ENCODE measurements at regions not wholly inside any gene's neighbourhood (a gene's known extent, or its start where the extent isn't known, plus 50 kb on each side); places are given as distances from the start of the nearest gene placed in this dataset.

DNA sequence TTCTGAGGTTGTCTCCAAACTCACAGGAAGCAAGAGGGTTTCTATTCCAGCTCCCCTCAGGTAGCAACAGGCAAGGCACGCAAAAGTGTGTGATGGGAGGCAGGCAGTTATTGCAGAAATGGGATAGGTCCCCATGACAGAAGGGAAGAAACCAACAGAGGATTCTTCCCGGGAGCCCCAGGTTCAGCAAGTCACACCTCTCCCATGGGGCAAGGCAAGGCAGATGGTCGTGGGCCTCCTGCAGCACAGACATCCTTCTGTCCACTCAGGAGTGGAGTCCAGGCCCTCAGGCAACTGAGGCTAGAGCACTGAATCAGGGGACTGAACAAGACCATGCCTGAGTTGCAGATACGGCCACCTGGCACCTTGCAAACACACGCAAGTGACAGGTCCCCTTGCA lies 424.9 kb upstream of the IRX4 start:
- DNase-seq (ENCODE audit: insufficient read length, low spot score), result no peak
- no peak for FAIRE-seq

DNA sequence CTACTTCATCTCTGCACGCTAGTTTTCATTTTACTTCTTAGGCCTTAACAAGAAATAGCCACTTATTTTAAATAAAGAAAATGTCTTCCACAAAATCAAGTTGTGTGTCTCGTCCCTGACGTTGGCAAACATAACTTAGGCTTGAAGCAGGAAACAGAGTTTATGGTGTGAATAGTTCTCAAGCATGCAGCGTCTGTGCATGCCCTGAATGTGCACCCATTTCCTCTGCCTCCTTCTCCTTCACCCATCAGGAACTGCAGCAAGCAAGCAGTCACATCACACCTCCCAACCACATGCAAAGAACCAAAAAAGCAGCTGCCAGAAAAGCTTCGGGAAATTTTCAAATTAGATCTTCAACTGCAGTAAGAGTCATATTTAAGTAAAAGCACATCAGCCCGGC lies 424.0 kb upstream of the IRX4 start:
- DNase-seq (ENCODE audit: insufficient read length, low spot score) (no peak), FAIRE-seq (no peak)
- TF ChIP-seq POLR2A (IDR thresholded peaks at IDR 0.05; ENCODE audit: low read depth, low read length), result no peak

More for the DNA sequence above, 424.9 kb upstream of the IRX4 start:
- no peak for TF ChIP-seq POLR2A (IDR thresholded peaks at IDR 0.05; ENCODE audit: low read depth, low read length)

- FAIRE-seq, result no peak
- TF ChIP-seq POLR2A (IDR thresholded peaks at IDR 0.05; ENCODE audit: low read depth, low read length), result no peak
- no peak for DNase-seq (ENCODE audit: insufficient read length, low spot score)
These were observed 420.8 kb upstream of the IRX4 start for GRCh38 chr5:2303431-2304100.

DNA sequence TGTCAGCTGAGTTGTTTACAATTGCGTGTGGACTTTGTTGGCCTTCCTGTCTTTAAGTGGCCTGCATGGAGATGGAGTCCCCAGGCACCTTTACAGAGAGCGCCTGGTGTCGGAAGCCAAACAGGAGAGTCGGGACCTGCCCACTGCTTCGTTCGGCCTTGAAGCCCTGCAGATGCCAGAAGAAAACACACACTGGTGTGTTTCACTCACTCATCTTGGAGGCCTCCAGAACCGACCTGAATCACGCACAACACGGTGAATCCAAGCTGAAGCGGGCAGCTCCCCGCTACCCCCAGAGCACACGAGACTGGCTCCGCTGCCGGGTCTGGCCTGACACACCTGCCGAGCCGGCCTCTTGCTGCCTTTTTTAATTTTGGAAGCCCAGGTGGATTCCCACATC lies 419.4 kb upstream of the IRX4 start:
- FAIRE-seq (no peak), DNase-seq (ENCODE audit: insufficient read length, low spot score) (no peak)
- TF ChIP-seq POLR2A (IDR thresholded peaks at IDR 0.05; ENCODE audit: low read depth, low read length), result no peak

- FAIRE-seq (no peak), DNase-seq (ENCODE audit: insufficient read length, low spot score) (no peak)
- TF ChIP-seq POLR2A (IDR thresholded peaks at IDR 0.05; ENCODE audit: low read depth, low read length), result no peak
These were observed 418.3 kb upstream of the IRX4 start for GRCh38 chr5:2300861-2301574.

DNA sequence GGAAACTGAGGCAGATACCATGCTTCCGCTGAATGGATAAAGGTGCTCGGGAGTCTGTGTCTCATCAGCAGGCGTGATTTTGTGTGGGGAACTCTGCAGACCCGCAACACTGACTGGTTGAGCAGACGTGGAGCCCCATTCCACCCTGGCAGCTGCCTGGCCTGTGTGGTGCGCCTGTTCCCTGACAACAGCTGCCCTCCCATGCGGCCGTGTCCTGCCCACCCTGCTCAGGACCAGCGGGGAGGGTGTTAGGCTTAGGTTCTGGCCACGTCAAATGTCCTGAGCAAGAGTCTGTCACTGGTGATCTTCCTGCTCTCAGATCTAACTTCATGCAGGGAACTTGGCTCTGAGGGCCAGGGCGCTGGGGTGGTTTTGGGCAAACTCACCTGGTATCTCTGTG lies 417.7 kb upstream of the IRX4 start:
- no peak for TF ChIP-seq POLR2A (IDR thresholded peaks at IDR 0.05; ENCODE audit: low read depth, low read length)
- DNase-seq (ENCODE audit: insufficient read length, low spot score), result no peak
- no peak for FAIRE-seq

DNA sequence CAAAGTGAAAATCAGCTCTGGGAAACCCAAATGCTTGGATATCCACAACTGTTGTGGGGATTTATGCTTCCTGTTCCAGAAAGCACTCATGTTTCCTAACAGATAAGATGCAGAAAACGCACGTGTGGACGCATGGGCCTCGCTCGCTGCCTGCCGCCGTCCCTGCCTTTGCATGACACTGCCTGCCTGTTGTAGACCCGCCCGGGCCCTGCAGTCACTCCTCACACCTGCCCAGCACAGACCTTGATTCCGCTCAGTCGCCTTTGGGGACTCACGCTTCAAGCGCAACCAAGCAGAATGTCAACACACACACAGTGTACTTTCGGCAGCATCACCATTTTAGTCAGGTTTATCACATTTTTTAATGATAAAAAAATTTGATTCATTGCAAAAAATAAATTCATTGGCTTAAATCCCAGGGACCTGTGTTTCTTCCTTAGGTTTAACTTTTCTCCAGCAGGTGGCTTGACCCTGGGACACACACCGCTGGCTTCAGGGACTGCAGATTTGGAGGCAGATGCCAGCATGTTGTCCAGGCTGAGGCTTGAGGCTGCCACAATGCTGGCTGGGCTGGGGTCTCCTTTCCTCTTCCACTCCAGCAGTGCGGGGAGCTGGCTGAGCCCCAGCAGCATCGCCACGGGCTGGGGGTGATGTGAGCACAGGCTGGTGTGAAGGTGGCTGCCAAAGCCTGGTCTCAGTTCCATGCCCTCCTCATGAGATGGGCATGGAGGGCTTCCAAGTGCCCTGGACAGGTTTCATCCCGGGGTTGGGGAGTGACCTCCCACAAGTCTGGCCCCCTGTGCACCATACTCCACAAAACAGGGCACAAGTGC lies 416.9 kb upstream of the IRX4 start:
- FAIRE-seq (no peak), DNase-seq (ENCODE audit: insufficient read length, low spot score) (no peak)
- no peak for TF ChIP-seq POLR2A (IDR thresholded peaks at IDR 0.05; ENCODE audit: low read depth, low read length)

DNA sequence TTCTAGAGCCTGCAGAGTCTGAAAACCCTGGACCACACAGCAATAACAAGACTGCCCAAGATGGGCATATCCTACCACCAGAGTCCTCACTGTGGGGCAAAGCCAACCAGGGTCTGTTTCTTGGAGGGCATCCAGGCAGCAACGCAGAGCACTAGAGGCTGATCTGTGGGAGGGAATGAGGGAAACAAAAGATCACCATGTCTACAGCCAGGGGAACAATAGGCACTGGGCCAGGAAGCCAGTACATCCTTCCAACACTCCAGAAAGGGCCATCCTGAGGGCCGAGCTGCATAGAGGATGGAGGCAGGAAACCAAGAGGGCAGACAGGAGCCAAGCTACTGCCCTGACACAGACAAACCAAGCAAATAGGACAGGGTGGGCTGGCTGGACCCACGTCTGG lies 416.1 kb upstream of the IRX4 start:
- DNase-seq (ENCODE audit: insufficient read length, low spot score) (no peak), FAIRE-seq (no peak)
- TF ChIP-seq POLR2A (IDR thresholded peaks at IDR 0.05; ENCODE audit: low read depth, low read length), result no peak

DNA sequence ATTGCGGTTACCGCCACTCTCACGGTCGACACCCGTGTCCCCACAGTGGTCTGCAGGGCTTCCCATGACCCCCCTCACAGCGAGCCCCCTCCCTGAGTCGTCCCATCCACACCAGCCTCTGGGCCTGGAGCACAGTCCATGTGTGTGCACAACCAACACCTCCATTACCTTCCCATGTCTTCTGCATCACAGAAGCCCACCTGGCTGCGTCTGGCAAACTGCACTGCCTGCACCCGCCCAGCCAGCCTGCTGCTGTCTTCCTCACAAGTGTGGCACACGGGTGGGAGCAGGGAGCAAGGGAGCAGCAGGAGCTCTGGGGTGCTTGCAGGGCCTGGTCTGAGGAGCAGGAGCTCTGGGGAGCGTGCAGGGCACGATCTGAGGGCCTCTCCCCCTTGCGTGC lies 415.3 kb upstream of the IRX4 start:
- DNase-seq (ENCODE audit: insufficient read length, low spot score), result no peak
- TF ChIP-seq POLR2A (IDR thresholded peaks at IDR 0.05; ENCODE audit: low read depth, low read length), result no peak
- FAIRE-seq, result no peak

- no peak for FAIRE-seq
- DNase-seq (ENCODE audit: insufficient read length, low spot score), result no peak
These were observed 412.8 kb upstream of the IRX4 start for GRCh38 chr5:2295476-2295875.

DNA sequence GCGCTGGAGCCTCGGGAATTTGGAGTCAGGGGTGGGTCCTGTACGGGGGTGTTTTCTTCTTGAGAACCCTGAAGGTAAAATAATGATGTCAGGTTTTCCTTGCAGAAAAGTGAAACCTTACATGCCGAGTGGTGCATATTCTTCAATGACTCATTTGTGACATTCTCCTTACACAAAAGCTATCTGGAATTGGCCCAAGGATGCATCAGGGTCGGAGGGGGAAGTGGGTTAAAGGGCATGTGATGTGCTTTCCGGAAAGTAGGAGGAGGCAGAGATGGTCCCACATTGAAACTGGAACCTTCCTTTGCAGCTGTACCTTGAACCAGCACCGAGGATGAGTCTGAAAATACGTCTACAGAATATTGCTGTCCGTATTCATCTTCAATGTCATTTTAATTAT lies 411.2 kb upstream of the IRX4 start:
- FAIRE-seq, result no peak
- no peak for TF ChIP-seq POLR2A (IDR thresholded peaks at IDR 0.05; ENCODE audit: low read depth, low read length)
- DNase-seq (ENCODE audit: insufficient read length, low spot score), result no peak

More at GRCh38 chr5:2295476-2295875, 412.8 kb upstream of the IRX4 start:
- TF ChIP-seq POLR2A (IDR thresholded peaks at IDR 0.05; ENCODE audit: low read depth, low read length), result no peak

GRCh38 chr5:2291146-2291840 lies 408.6 kb upstream of the IRX4 start:
- DNase-seq (ENCODE audit: insufficient read length, low spot score) (no peak), FAIRE-seq (no peak)
- TF ChIP-seq POLR2A (IDR thresholded peaks at IDR 0.05; ENCODE audit: low read depth, low read length), result no peak

- no peak for DNase-seq (ENCODE audit: insufficient read length, low spot score)
- TF ChIP-seq POLR2A (IDR thresholded peaks at IDR 0.05; ENCODE audit: low read depth, low read length), result no peak
- no peak for FAIRE-seq
These were observed 406.7 kb upstream of the IRX4 start for GRCh38 chr5:2289380-2289779.

DNA sequence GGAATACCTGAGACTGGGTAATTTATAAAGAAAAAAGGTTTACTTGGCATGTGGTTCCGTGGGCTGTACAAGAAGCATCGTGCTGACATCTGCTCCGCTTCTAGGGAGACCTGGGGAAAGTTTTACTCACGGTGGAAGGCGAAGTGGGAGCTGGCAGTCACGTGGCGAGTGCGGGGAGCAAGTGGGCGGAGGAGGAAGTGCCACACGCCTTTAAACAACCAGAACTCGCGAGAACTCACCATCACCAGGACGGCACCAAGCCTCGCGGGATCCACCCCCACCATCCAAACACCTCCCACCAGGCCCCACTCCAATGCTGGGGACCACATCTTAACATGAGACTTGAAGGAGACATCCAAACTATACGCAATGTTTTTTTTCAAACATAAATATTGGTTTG lies 406.2 kb upstream of the IRX4 start:
- no peak for TF ChIP-seq POLR2A (IDR thresholded peaks at IDR 0.05; ENCODE audit: low read depth, low read length)
- DNase-seq (ENCODE audit: insufficient read length, low spot score) (no peak), FAIRE-seq (no peak)
